G401 (cell line): ENCODE measurements at regions not wholly inside any gene's neighbourhood (a gene's known extent, or its start where the extent isn't known, plus 50 kb on each side); places are given as distances from the start of the nearest gene placed in this dataset.

ENCODE experiments used
- DNase-seq: peaks from one replicate; pipeline ENCODE4 v3.0.0-alpha.2; 2015; ENCODE audit warnings: low spot score
- in situ Hi-C: cut with HindIII; loops from 2 replicates; pipeline ENCODE4 v1.10.0; 2016; ENCODE audit warnings: low sequenced_read_pairs, mixed read lengths

DNA sequence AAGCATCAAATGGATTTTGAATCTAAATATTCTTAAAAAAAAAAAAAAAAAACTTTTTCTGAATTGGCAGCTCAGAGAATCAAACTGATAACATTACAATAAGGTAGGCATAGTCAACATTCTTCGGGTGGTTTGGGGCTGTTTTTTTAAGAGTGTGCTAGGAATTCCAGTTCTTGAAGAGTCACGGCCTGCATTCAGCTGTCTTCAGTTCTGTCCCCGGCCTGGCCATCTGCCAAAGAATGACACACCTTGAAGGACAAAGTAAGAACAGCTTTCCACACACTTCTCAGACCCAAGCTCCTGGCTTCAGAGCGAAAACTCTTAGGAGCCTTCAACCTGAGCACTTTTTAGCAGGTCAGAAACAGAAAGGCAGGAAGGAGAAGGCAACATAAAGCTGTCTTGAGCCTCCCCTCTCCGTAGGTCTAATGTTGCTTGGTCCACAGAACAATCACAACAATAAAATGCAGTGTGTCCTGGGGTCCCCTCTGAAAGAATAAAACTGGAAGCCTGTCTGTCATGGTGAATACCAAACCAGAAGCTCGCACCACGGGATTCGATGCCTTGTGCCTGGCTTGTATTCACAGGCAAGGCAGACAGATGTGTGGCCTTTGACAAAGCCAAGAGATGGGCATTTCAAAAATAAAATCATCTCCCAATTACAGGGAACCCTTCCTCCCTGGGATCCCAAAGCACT lies 524.4 kb upstream of the ZFHX3 start:
- DNase-seq = no peak
- in situ Hi-C loops = no loop called here

DNA sequence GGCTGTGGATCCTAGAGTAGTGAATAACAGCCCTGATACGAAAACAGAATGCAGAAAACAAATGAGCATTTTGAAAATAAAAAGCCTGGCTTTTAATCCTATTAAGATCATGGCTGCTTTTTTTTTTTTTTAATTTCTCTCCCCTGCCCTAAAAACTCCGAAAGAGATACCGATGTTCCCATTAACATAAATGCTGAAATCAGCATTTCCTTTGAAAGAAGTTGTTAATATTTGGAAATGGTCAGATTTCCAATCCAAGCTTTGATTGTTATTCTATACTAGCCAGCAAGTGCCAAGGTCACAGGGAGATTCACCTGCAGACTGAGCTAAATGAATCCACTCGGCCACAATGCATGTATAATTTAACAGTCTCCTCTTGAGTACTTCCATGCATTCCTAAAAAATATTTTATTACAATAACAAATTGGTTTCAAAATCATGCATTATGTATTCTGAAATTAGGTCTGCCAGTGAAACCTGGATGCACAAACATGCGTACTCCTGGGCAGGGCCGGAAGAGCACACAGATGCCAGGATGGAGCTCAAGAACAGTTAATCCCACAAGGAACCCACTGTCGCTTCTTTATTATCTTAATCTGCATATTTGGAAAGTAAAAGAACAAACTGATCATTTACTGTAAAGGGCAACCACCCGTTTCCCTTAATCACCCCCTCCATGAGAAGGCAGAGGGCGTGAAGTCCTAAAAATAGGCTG lies 521.5 kb upstream of the ZFHX3 start:
- in situ Hi-C loops = no loop called here
- no peak for DNase-seq

DNA sequence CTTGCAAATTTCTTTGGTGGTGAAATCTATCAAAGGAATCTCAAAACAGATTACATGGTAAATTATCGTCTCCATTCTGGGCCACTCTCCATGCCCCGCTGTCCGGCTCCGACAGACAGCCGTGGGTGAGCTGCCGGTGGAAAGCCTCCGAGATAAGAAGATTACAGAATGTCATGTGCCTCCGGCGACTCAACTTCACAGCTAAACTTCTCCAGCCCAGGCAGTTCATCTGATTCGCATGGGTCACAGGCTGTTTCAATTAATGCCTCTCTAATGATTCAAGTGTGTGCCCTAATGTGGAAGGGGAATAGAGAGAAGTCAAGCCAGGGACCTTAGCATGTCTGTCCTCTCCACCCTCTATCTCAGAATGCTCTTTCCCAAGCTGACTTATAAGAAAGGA lies 520.8 kb upstream of the ZFHX3 start:
- DNase-seq = no peak
- in situ Hi-C loops = no loop called here

DNA sequence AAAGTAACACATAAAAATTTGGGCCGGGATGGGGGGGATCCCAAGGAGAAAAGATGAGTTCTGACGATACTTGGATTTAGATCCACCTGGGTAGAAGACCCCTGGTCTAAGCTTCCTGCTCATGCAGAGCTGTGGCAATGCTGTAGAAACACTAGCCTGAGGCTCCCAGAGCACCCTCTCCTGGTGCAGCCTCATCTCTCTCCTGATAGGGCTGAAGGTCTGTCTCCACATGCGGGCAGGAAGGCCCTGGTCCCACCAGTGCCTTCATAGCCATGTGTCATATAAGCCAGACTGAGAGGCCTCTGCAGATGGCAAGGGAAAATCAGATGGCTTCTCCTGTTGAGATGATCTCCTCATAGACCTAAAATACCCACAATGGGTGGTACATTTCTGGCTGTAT lies 518.0 kb upstream of the ZFHX3 start:
- in situ Hi-C loops = no loop called here
- no peak for DNase-seq

DNA sequence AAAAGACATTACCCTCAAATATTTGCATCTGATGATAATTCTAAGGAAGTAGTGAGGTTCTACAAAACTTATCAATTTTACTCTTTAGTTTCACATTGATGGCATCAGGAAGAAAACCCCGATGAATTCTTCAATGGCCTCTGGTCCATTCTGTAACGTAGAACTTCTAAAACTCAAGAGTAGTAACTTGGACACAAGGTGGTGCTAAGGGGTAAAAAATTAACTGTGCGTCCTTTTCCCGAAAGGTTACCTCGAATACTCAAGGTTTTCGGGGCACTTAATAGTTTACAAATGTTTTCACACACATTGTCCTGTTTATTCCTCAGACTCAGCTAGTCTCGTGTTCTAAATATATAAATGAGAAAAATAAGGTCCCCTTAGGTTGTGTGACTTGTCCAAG lies 517.3 kb upstream of the ZFHX3 start:
- in situ Hi-C loops = no loop called here
- no peak for DNase-seq

DNA sequence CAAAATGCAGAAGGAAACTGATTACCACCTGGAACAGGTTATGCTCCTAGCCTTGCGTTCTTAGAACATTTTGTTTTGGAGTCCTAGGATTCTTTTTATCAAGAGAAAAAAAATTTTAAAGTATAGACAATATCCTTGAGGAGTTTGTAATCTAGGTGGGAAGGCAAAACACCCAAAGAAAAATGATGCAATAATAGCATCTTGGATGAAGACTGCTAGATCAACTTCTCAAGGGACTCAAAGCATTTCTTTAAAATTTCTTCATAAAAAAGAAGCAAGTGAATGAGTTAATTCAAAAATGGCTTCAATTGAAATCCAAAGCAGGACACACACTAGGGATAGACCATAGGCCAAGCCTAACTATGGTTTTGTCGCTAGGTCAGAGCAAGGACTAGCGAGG lies 515.8 kb upstream of the ZFHX3 start:
- DNase-seq = no peak
- in situ Hi-C loops = no loop called here

DNA sequence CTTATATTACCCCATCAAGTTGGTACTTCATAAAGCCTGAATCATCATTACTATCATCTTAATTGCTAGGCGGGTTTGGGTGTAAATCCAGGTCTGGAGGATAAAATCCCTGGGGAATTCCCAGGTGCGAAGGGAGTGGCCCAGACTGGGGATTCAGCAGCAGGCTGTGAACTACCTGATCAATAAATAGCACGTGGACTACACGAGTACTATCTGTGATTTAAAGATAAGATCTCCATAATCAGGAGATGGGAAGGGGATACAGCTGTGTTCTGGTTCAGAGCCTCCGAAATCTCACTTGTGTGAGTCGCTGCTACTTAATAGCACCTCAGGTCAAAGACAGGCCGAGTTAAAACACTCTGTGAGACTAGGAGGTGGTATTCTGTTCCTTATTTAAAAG lies 512.6 kb upstream of the ZFHX3 start:
- in situ Hi-C loops = no loop called here
- DNase-seq = no peak

DNA sequence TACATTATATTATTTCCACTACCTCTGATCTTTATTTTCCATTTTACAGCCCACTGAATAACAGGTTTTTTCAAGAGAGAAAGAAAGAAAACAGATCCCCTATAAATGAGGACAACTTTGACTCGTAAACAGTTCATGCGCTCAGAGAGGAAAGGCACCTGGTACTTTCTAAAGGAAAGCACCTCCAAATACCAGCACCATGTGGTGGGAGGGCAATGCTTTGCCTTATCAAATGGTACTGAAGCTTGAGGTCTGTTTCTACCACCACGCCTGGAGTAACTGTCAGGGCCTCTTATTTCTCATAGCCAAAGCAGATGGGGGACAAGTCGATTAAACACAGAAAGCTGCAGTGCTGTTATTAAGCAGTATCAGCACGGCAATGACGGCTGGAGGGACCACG lies 510.3 kb upstream of the ZFHX3 start:
- in situ Hi-C loops = no loop called here
- DNase-seq = no peak

DNA sequence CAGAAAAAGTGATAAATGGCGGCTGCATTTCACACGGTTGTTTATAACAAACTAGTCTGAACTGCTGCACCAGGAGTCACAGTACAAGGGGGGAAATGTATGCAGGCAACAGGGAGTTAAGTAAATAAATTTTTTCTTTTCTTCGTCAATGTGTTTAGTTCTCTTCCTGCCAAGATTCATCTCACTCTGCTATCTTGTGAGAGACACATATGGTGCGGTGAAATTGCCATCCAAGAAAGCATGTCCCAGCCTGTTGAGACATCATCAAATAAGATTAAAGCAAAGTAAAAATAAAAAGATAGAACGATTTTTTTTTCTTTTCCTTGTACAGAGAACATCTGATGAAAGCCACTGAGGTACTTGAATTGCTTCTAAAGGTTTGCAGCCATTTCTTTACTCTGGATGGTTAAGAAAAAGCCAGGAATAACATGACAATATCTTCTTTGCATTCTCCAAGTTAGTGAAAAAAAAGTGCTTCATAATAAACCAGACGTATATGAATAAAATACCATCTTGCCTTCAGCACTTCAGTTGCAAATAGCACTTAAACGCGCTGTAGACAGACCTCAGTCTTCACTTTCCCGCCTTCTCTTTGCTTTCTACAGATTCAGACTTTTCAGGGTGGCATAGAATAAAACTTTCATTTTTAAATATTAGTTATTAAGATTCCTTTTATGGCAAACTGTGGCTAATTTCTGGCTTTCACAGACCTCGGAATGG lies 506.2 kb upstream of the ZFHX3 start:
- in situ Hi-C loops = no loop called here
- no peak for DNase-seq

DNA sequence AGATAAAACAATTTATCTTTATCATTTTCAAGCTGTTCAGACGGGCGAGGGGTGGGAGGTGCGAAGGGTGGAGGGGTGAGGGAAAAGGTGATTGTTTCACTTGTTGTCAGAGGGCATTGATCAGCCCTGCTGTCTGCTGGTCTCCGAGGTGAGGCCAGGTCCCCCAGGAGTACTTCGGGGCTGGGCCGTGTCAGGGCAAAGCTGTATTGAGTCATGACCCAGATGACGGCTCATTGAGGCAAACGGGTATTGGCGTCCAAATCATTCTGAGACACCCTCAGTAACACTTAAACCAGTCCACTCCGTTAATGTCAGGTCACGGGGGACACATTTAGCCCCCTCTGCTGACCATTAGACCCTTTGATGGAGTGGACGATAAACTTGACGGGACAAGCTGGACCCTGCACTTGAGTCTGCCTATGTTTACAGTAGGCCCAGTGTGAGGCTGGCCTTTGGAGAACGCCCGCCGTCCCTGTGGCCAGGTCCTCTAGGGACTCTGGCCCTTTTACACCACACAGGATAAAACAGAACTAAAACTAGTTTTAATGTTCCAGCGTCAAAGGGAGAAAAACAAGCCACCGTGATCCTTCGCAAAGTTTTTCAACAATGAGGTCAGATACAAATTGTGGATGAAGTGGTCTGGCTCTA lies 502.2 kb upstream of the ZFHX3 start:
- in situ Hi-C loops = no loop called here
- DNase-seq = no peak

DNA sequence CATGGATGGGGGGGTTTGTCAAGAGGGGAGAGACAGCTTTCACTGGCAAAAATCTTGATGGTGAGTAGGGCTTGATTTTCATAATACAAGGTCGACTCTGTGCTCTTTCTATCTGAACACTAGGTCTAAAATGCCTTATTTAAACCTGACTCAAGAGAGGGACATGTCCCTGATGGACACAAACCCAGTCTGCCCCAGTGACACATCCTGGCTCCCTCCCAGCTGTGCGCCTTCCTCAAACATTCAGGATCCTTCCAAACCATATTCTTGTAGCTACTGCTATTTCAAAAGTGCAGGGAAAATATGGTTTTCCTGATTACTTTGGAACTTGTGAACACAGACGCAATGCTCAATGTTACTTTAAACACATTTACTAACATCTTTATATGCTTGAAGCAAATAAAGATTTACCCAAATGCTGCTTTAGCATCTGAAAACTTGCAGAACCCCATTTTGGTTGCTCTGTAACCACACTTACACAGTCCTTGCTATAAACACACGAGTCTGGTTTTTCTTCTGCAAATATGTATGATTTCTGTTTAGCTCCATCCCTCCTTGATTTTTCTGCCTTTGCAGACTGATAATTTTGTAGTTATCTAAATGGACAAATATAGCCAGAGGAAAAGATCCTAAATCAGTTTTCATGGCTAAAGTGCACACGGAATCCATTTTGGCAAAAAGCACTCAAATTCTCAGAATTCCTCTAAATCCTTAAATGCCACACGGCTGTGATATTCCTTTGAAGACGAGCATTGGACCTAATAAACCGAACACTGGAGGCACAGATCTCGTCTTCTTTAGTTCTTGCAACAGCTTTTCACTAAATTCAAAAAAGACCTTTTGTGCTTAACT lies 499.9 kb upstream of the ZFHX3 start:
- in situ Hi-C loops = no loop called here

DNA sequence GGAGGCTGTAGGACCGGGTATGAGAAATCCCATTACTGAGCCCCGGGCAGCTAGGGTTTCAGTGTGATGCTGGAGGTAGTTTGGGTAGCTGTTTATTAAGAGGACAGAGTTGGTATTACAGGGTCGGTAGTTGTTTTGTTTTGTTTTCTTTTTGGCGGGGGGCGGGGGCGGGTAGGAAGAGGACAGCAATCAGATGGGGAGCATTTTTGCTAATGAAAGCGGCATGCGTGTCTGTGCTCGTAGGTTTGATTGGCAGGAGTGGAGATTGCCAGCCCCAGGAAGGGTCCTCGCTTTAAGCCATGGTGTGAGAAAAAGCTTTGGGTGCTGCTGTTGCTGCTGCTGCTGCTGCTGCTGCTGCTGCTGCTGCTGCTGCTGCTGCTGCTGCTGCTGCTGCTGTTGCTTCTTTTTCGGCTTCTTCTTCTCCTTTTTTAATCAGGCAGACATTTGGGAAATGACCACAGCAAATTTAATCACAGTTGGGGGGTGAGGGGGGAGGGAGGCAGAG lies 498.5 kb upstream of the ZFHX3 start:
- DNase-seq = no peak
- in situ Hi-C loops = no loop called here

More for the DNA sequence above, 499.9 kb upstream of the ZFHX3 start:
- no peak for DNase-seq

DNA sequence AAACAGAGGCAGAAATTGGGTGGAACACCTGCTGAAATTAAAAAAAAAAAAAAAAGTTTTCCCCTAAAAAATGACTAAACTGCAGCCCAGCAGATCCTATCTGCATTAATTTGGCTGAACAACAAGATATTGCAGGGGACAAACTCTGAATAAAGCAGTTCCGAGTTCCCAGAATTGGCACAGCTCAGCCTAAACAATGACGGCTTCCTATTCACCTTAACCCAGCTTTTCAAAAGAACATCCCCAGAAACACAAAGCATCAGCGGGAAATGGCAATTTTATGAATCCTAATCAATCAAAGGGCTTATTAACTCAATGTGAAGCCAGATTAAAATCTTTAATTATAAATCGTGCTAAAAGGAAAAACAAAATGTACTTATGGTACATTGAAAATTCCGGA lies 497.8 kb upstream of the ZFHX3 start:
- in situ Hi-C loops = no loop called here
- no peak for DNase-seq

DNA sequence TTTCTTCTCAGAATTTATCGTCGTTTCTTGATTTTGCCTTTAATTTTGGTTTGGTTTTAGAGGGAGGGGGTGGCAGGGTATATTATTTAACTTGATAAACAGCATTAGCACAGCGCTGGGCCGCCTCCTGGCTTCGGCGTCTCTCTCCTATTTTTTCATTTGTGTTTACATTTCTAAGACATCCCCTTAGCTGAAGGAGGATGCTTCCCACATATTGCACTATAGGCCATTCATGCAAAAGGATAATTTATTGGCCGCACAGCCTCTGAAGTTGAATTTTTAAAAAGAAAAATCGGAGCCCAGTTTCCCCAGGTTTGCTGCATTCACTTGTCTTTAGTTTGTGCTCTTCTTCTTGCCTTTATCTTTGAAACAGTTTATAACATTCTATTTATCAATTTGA lies 497.4 kb upstream of the ZFHX3 start:
- DNase-seq = no peak
- in situ Hi-C loops = no loop called here

DNA sequence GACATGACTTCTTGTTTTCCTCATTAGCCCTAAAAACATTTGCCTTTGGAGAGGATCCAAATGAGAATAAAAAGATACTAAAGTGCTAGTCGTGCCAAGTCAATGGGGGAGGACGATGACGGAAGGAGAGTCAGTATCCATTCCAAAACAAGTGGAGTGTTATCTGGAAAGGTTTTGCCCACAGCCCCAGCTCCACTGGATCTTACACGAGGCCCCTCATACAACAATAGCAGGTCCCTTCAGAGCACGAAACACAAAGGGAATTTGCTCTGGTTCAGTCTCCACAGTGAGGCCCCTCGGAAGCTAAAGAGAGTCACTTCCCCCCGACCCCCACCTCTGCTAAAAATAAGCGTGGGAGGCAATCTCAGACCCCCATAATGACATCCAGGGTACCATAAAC lies 496.9 kb upstream of the ZFHX3 start:
- in situ Hi-C loops = no loop called here
- DNase-seq = no peak

DNA sequence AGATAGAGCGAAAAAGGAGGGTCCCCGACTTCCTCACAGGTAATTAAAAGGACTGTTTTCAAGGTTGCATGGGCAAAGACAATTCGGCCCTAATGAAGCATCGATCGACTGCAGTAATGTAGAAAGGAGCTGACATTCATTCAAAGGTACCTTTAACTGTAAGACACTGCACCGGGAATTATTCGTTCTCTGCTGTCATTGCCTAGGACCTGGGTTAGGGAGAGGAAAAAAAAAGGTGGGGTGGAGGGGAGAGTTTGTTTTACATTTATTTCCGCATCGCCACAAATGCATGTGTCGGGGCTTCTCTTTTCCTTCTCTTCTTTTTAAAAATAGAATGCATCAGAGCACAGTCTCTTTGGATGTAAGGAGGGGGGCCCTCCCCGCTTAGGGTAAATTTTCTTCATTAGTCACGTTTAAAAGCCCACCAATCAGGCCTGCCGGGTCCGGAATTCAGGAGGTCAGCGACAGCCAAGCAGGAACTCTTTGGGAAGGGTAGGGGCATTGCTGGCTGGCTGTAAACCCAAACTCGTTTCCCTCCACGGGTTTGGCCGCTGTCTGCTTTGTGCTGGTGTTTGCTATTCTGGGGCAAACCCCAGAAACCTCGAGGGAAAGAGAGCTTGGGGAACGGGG lies 496.2 kb upstream of the ZFHX3 start:
- no peak for DNase-seq
- in situ Hi-C loops = no loop called here

DNA sequence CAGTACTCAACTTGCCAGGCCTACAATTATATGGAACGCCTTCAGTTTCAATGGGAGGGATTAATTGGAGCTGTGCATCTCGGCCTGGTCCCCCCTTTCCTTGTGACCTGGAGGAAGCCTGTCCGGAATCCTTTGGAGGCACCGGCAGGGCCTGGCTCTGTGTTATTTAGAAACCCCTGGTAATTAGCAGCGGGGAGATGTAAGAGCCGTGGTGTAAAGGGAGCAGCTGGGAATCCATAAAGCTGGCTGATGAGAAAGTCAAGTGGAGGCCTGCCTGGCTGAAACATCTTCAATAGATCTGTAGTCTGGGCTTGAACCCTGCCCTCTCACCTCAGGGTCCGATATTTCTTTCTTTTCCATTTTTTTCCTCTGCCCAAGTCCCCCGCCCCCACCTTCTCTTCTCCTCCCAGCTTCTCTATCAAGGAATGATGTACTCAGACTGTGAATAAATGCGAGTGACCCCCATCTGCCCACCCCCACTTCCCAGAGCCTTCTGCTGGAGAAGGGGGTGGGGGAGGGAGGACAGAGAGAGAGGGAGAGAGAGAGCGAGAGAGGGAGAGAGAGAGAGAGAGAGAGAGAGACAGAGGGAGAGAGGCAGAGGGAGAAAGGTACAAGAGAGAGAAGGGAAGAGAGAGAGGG lies 495.5 kb upstream of the ZFHX3 start:
- DNase-seq = no peak
- in situ Hi-C loops = no loop called here

DNA sequence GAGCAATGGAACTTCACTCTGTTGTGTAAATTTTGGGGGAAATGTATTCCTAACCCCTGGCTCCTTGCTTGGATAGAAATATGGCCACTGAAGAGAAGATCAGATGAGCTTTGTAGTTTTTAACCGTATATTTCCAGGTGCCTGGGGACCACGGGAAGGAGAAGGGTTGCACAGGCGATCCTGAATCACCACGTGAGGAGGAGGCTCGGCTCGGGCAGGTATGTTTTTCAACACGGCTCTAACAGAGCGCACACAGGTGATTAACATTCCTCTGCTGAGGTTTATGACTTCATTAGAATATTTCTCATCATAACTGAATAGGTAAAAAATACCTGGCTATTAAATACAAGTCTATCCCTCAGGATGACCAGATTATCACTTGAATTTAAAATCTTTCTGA lies 495.0 kb upstream of the ZFHX3 start:
- DNase-seq = no peak
- in situ Hi-C loops = no loop called here
